HepG2 (cell line): ENCODE measurements at regions not wholly inside any gene's neighbourhood (a gene's known extent, or its start where the extent isn't known, plus 50 kb on each side); places are given as distances from the start of the nearest gene placed in this dataset.

ENCODE experiments used
- BCLAF1 ChIP-seq: fragments of 450-650 bp; IDR thresholded peaks from 2 replicates; pipeline ENCODE4 v1.6.1; 2017; ENCODE audit warnings: mild to moderate bottlenecking
- EZH2 ChIP-seq: conservative IDR thresholded peaks from 2 replicates; pipeline ENCODE4 v1.6.1; 2012; ENCODE audit warnings: mild to moderate bottlenecking, low read depth, low read length, moderate library complexity
- FOSL2 ChIP-seq: sonication (generic); formaldehyde crosslinking; IDR thresholded peaks from 2 replicates; pipeline ENCODE4 v1.4.0; 2020; ENCODE audit warnings: missing genetic modification reagents
- KDM3A ChIP-seq: IDR thresholded peaks from 2 replicates; pipeline ENCODE4 v1.6.1; 2018; ENCODE audit warnings: low read depth, missing compliant biosample characterization
- KLF15 ChIP-seq: sonication (generic); formaldehyde crosslinking; IDR thresholded peaks from 2 replicates; pipeline ENCODE4 v1.8.1; 2023; ENCODE audit warnings: borderline replicate concordance, mild to moderate bottlenecking, inconsistent platforms, missing genetic modification reagents, mixed read lengths
- SKI ChIP-seq: fragments of 450-650 bp; IDR thresholded peaks from one replicate; pipeline ENCODE4 v1.6.1; 2018; ENCODE audit warnings: mild to moderate bottlenecking; ENCODE audit not compliant: partially characterized antibody
- TBP ChIP-seq: sonication (generic); formaldehyde crosslinking; IDR thresholded peaks from 2 replicates; pipeline ENCODE4 v1.5.0; 2020; ENCODE audit warnings: missing genetic modification reagents
- ZFP36L1 ChIP-seq: sonication (generic); formaldehyde crosslinking; IDR thresholded peaks from 2 replicates; pipeline ENCODE4 v1.8.0; 2022; ENCODE audit warnings: mild to moderate bottlenecking, missing genetic modification reagents, moderate library complexity
- ZNF430 ChIP-seq: sonication (generic); formaldehyde crosslinking; IDR thresholded peaks from 2 replicates; pipeline ENCODE4 v1.9.0; 2021; ENCODE audit warnings: mild to moderate bottlenecking, missing genetic modification reagents
- ZNF510 ChIP-seq: sonication (generic); formaldehyde crosslinking; IDR thresholded peaks from 2 replicates; pipeline ENCODE4 v1.4.0; 2020; ENCODE audit warnings: low read depth, mild to moderate bottlenecking, missing genetic modification reagents
- ZNF552 ChIP-seq: sonication (generic); formaldehyde crosslinking; IDR thresholded peaks from 2 replicates; pipeline ENCODE4 v1.9.0; 2022; ENCODE audit warnings: missing genetic modification reagents, mild to moderate bottlenecking, borderline replicate concordance
- ZNF616 ChIP-seq: sonication (generic); formaldehyde crosslinking; IDR thresholded peaks from 2 replicates; pipeline ENCODE4 v1.5.0; 2020; ENCODE audit warnings: low read depth, mild to moderate bottlenecking, missing genetic modification reagents
- TF ChIP-seq, protein P1 (sequence below): IDR thresholded peaks from 2 replicates; pipeline ENCODE4 v1.6.1; 2016; ENCODE audit warnings: missing biosample characterization, missing genetic modification reagents, low read depth
- TF ChIP-seq, protein P2 (sequence below): sonication (generic); formaldehyde crosslinking; IDR thresholded peaks from 2 replicates; pipeline ENCODE4 v1.4.0; 2020; ENCODE audit warnings: missing genetic modification reagents
- TF ChIP-seq, protein P3 (sequence below): sonication (generic); formaldehyde crosslinking; IDR thresholded peaks from 2 replicates; pipeline ENCODE4 v1.4.0; 2020; ENCODE audit warnings: missing genetic modification reagents
- TF ChIP-seq, protein P4 (sequence below): sonication (generic); IDR thresholded peaks from 2 replicates; pipeline ENCODE4 v1.6.1; 2016; ENCODE audit warnings: low read depth, borderline replicate concordance

- TF ChIP-seq, protein P1, sequence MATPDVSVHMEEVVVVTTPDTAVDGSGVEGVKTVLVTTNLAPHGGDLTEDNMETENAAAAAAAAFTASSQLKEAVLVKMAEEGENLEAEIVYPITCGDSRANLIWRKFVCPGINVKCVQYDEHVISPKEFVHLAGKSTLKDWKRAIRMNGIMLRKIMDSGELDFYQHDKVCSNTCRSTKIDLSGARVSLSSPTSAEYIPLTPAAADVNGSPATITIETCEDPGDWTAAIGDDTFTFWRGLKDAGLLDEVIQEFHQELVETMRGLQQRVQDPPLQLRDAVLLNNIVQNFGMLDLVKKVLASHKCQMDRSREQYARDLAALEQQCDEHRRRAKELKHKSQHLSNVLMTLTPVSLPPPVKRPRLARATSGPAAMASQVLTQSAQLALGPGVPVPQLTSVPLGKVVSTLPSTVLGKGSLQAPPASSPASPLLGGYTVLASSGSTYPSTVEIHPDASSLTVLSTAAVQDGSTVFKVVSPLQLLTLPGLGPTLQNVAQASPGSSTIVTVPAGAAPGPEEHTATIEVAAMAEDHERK (CRISPR knock-in tag) = no peak
- TF ChIP-seq, protein P2, sequence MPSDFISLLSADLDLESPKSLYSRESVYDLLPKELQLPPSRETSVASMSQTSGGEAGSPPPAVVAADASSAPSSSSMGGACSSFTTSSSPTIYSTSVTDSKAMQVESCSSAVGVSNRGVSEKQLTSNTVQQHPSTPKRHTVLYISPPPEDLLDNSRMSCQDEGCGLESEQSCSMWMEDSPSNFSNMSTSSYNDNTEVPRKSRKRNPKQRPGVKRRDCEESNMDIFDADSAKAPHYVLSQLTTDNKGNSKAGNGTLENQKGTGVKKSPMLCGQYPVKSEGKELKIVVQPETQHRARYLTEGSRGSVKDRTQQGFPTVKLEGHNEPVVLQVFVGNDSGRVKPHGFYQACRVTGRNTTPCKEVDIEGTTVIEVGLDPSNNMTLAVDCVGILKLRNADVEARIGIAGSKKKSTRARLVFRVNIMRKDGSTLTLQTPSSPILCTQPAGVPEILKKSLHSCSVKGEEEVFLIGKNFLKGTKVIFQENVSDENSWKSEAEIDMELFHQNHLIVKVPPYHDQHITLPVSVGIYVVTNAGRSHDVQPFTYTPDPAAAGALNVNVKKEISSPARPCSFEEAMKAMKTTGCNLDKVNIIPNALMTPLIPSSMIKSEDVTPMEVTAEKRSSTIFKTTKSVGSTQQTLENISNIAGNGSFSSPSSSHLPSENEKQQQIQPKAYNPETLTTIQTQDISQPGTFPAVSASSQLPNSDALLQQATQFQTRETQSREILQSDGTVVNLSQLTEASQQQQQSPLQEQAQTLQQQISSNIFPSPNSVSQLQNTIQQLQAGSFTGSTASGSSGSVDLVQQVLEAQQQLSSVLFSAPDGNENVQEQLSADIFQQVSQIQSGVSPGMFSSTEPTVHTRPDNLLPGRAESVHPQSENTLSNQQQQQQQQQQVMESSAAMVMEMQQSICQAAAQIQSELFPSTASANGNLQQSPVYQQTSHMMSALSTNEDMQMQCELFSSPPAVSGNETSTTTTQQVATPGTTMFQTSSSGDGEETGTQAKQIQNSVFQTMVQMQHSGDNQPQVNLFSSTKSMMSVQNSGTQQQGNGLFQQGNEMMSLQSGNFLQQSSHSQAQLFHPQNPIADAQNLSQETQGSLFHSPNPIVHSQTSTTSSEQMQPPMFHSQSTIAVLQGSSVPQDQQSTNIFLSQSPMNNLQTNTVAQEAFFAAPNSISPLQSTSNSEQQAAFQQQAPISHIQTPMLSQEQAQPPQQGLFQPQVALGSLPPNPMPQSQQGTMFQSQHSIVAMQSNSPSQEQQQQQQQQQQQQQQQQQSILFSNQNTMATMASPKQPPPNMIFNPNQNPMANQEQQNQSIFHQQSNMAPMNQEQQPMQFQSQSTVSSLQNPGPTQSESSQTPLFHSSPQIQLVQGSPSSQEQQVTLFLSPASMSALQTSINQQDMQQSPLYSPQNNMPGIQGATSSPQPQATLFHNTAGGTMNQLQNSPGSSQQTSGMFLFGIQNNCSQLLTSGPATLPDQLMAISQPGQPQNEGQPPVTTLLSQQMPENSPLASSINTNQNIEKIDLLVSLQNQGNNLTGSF (CRISPR knock-in tag) = no peak
- 0 out of 2 replicates have a peak, but pooled peaks have one; percentile 50 for TF ChIP-seq KDM3A (CRISPR knock-in tag)
- no peak for TF ChIP-seq ZNF510 (CRISPR knock-in tag)
- TF ChIP-seq, protein P3, sequence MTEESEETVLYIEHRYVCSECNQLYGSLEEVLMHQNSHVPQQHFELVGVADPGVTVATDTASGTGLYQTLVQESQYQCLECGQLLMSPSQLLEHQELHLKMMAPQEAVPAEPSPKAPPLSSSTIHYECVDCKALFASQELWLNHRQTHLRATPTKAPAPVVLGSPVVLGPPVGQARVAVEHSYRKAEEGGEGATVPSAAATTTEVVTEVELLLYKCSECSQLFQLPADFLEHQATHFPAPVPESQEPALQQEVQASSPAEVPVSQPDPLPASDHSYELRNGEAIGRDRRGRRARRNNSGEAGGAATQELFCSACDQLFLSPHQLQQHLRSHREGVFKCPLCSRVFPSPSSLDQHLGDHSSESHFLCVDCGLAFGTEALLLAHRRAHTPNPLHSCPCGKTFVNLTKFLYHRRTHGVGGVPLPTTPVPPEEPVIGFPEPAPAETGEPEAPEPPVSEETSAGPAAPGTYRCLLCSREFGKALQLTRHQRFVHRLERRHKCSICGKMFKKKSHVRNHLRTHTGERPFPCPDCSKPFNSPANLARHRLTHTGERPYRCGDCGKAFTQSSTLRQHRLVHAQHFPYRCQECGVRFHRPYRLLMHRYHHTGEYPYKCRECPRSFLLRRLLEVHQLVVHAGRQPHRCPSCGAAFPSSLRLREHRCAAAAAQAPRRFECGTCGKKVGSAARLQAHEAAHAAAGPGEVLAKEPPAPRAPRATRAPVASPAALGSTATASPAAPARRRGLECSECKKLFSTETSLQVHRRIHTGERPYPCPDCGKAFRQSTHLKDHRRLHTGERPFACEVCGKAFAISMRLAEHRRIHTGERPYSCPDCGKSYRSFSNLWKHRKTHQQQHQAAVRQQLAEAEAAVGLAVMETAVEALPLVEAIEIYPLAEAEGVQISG = peak; percentile 60; the same call in 1 of the 2 replicates
- TF ChIP-seq, protein P4, sequence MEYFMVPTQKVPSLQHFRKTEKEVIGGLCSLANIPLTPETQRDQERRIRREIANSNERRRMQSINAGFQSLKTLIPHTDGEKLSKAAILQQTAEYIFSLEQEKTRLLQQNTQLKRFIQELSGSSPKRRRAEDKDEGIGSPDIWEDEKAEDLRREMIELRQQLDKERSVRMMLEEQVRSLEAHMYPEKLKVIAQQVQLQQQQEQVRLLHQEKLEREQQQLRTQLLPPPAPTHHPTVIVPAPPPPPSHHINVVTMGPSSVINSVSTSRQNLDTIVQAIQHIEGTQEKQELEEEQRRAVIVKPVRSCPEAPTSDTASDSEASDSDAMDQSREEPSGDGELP = 0 out of 2 replicates have a peak, but pooled peaks have one; percentile 5
- no peak for TF ChIP-seq BCLAF1
- no peak for TF ChIP-seq EZH2
- no peak for TF ChIP-seq SKI
- no peak for TF ChIP-seq ZNF552
- TF ChIP-seq ZFP36L1 (CRISPR knock-in tag) = no peak
- TF ChIP-seq KLF15 (CRISPR knock-in tag) = no peak
- no peak for TF ChIP-seq ZNF430
- no peak for TF ChIP-seq ZNF616 (CRISPR knock-in tag)
- TF ChIP-seq TBP (CRISPR knock-in tag) = no peak
- TF ChIP-seq FOSL2 (CRISPR knock-in tag) = no peak
Observed at GRCh38 chr6:28657769-28658465, 132.2 kb downstream of the GPX5 start (continued).
